VCaP (cell line): ENCODE measurements at regions not wholly inside any gene's neighbourhood (a gene's known extent, or its start where the extent isn't known, plus 50 kb on each side); places are given as distances from the start of the nearest gene placed in this dataset.
A peak's percentile ranks its signal among the peaks of the same experiment; 100 is the strongest.

Source experiments
- H3K27ac ChIP-seq: fragments of 450-650 bp; 2 replicates; pipeline ENCODE4 v1.5.1; 2017
- CTCF ChIP-seq: fragments of 450-650 bp; conservative IDR thresholded peaks from 2 replicates; pipeline ENCODE4 v1.5.1; 2017; ENCODE audit warnings: mild to moderate bottlenecking, moderate library complexity

- TF ChIP-seq CTCF: no peak
- no peak overlapping the region for H3K27ac ChIP-seq
Measured at GRCh38 chr19:23855676-23856075, 59.0 kb upstream of the ZNF726 start.

GRCh38 chr19:23851966-23852365, 62.7 kb upstream of the ZNF726 start:
- no peak overlapping the region for H3K27ac ChIP-seq
- no peak for TF ChIP-seq CTCF

- TF ChIP-seq CTCF: no peak
- no peak overlapping the region for H3K27ac ChIP-seq
Measured at GRCh38 chr19:23832717-23833327, 74.1 kb upstream of the ZNF681 start.

- no peak overlapping the region for H3K27ac ChIP-seq
- no peak for TF ChIP-seq CTCF
Measured at GRCh38 chr19:23823952-23824389, 65.3 kb upstream of the ZNF681 start.

- no peak for TF ChIP-seq CTCF
- H3K27ac ChIP-seq: peak overlapping the region; percentile 45
Measured at GRCh38 chr19:23822735-23823134, 64.0 kb upstream of the ZNF681 start.

- H3K27ac ChIP-seq: no peak overlapping the region
- peak; percentile 69 for TF ChIP-seq CTCF
Measured at GRCh38 chr19:23817519-23817918, 58.8 kb upstream of the ZNF681 start.

GRCh38 chr19:23810496-23810895, 51.8 kb upstream of the ZNF681 start:
- no peak overlapping the region for H3K27ac ChIP-seq
- no peak for TF ChIP-seq CTCF
